K562 (cell line): ENCODE measurements at regions not wholly inside any gene's neighbourhood (a gene's known extent, or its start where the extent isn't known, plus 50 kb on each side); places are given as distances from the start of the nearest gene placed in this dataset.

Source experiments
- ATAC-seq: fragments of 200-7000 bp; cut with Tn5 transposase; 3 replicates; pipeline ENCODE4 v1.9.1; 2020; ENCODE audit warnings: moderate library complexity
- BruUV-seq: library from RNA; stranded (reverse); fragments of 400-500 nt; replicated peaks from 2 replicates; lab custom pipeline; 2021; lab: Mats Ljungman, UMichigan
- CTCF ChIA-PET: fragments of 300-600 bp; formaldehyde crosslinking; extraction: SDS; loops from one replicate; lab custom pipeline; 2021; ENCODE audit warnings: low intra/inter-chr PET ratio; lab: Yijun Ruan, JAX
- POLR2A ChIA-PET: fragments of 300-600, 350-650 bp; sonication (Branson Sonifier 250); formaldehyde crosslinking; extraction: SDS; loops from one replicate; lab custom pipeline; 2021; ENCODE audit warnings: antibody characterized with exemption, inconsistent platforms; lab: Yijun Ruan, JAX
- DNase-seq, 4 experiments: peaks; one replicate each; pipeline versions ENCODE4 v3.0.0 to v3.0.0-alpha.2; 2011 to 2018; ENCODE audit warnings: low spot score in 3 of 4, mixed read lengths in 3 of 4; ENCODE audit errors: extremely low read depth in 1 of 4
- FAIRE-seq: peaks from 2 replicates; lab custom pipeline; 2011; peaks lifted over from hg19 to GRCh38; lab: Jason Lieb, UNC
- H2AFZ ChIP-seq: 2 replicates; pipeline ENCODE4 v1.6.0; 2011; ENCODE audit warnings: low read depth, low read length, control low read depth, inconsistent platforms
- H3K27ac ChIP-seq: fragments of 200-600 bp; 3 replicates; pipeline ENCODE4 v1.8.0; 2011; ENCODE audit warnings: low read depth, mild to moderate bottlenecking, control low read depth, inconsistent platforms, low read length, moderate library complexity, mixed read lengths; ENCODE audit errors: extremely low read depth
- H3K27me3 ChIP-seq, 2 experiments: fragments of 300-600 bp in 1 of 2; 2 replicates in 1 of 2; 3 replicates in 1 of 2; pipeline versions ENCODE4 v1.6.0 to v1.8.0; 2011; ENCODE audit warnings: inconsistent platforms in 2 of 2, low read length in 2 of 2, mild to moderate bottlenecking in 1 of 2, mixed read lengths in 1 of 2, moderate library complexity in 1 of 2; ENCODE audit not compliant: control insufficient read depth in 2 of 2, insufficient read depth in 2 of 2
- H3K36me3 ChIP-seq: fragments of 300-600 bp; 3 replicates; pipeline ENCODE4 v1.8.0; 2011; ENCODE audit warnings: mild to moderate bottlenecking, low read length, inconsistent platforms; ENCODE audit not compliant: control insufficient read depth, insufficient read depth
- H3K4me1 ChIP-seq, 2 experiments: fragments of 200-600 bp in 1 of 2; replicated peaks in 1 of 2; 2 replicates in 1 of 2; 3 replicates in 1 of 2; pipeline versions ENCODE4 v1.5.1 to v1.8.0; 2011; ENCODE audit warnings: inconsistent platforms in 2 of 2, low read length in 2 of 2, mild to moderate bottlenecking in 1 of 2, mixed read lengths in 1 of 2, moderate library complexity in 1 of 2; ENCODE audit not compliant: control insufficient read depth in 2 of 2, insufficient read depth in 2 of 2
- H3K4me2 ChIP-seq: 2 replicates; pipeline ENCODE4 v1.6.1; 2011; ENCODE audit warnings: low read length, control low read depth, inconsistent platforms, mixed read lengths; ENCODE audit not compliant: insufficient read depth
- H3K4me3 ChIP-seq: fragments of 200-600 bp; sonication (generic), shearing (Covaris generic); 2 replicates; pipeline ENCODE4 v1.5.1; 2016; ENCODE audit warnings: control low read depth, inconsistent platforms
- H3K79me2 ChIP-seq: fragments of 200-600 bp; 3 replicates; pipeline ENCODE4 v1.8.0; 2011; ENCODE audit warnings: low read length, inconsistent platforms; ENCODE audit not compliant: control insufficient read depth, insufficient read depth
- H3K9ac ChIP-seq, 2 experiments: 2 replicates each; pipeline versions ENCODE4 v1.6.0 to v1.6.1; 2011; ENCODE audit warnings: low read depth in 2 of 2, low read length in 2 of 2, control low read depth in 1 of 2, inconsistent platforms in 1 of 2, mild to moderate bottlenecking in 1 of 2, mixed read lengths in 1 of 2; ENCODE audit not compliant: insufficient read depth in 1 of 2
- H3K9me1 ChIP-seq: one replicate; pipeline ENCODE4 v1.6.0; 2011; ENCODE audit warnings: inconsistent platforms, mild to moderate bottlenecking, low read length, moderate library complexity; ENCODE audit not compliant: control insufficient read depth, insufficient read depth
- H3K9me3 ChIP-seq: replicated peaks from 2 replicates; pipeline ENCODE4 v1.5.1; 2011; ENCODE audit warnings: low read depth, low read length, inconsistent platforms; ENCODE audit not compliant: control insufficient read depth, insufficient read depth
- H4K20me1 ChIP-seq: replicated peaks from 2 replicates; pipeline ENCODE4 v1.6.1; 2011; ENCODE audit warnings: low read length, inconsistent platforms, mixed read lengths; ENCODE audit not compliant: control insufficient read depth, insufficient read depth
- HNRNPK ChIP-seq: fragments of 200-400 bp; formaldehyde crosslinking; IDR thresholded peaks from one replicate; pipeline ENCODE4 v1.6.1; 2018; ENCODE audit warnings: mild to moderate bottlenecking, low read depth, low read length; ENCODE audit not compliant: poor library complexity, severe bottlenecking
- IFI16 ChIP-seq: fragments of 250-450 bp; sonication (Bioruptor Pico); IDR thresholded peaks from 2 replicates; pipeline ENCODE4 v2.1.2; 2022; ENCODE audit warnings: mild to moderate bottlenecking, inconsistent platforms
- KHSRP ChIP-seq: fragments of 450-650 bp; IDR thresholded peaks from 2 replicates; pipeline ENCODE4 v1.6.1; 2017
- NFXL1 ChIP-seq: fragments of 450-650 bp; formaldehyde crosslinking; IDR thresholded peaks from 2 replicates; pipeline ENCODE4 v1.4.0; 2021; ENCODE audit warnings: mild to moderate bottlenecking
- POLR2A ChIP-seq: fragments of 450-650 bp; conservative IDR thresholded peaks from 2 replicates; pipeline ENCODE4 v1.6.1; 2016
- in situ Hi-C: fragments of 300-500 bp; cut with MboI; formaldehyde crosslinking; loops from 4 replicates; pipeline ENCODE4 v1.15.0; 2018; ENCODE audit warnings: inconsistent platforms, mixed read lengths
- intact Hi-C: fragments of 100-400 bp; cut with micrococcal nuclease; formaldehyde crosslinking; loops from 2 replicates; pipeline ENCODE4 v1.14.2; 2022
- TF ChIP-seq, protein P1 (sequence below): fragments of 200-800 bp; sonication (Bioruptor generic); IDR thresholded peaks from 2 replicates; pipeline ENCODE4 v1.6.1; 2017; ENCODE audit warnings: missing genetic modification characterization, missing compliant biosample characterization
- TF ChIP-seq, protein P2 (sequence below): fragments of 250-450 bp; sonication (Bioruptor Pico); IDR thresholded peaks from 2 replicates; pipeline ENCODE4 v1.5.0; 2021

DNA sequence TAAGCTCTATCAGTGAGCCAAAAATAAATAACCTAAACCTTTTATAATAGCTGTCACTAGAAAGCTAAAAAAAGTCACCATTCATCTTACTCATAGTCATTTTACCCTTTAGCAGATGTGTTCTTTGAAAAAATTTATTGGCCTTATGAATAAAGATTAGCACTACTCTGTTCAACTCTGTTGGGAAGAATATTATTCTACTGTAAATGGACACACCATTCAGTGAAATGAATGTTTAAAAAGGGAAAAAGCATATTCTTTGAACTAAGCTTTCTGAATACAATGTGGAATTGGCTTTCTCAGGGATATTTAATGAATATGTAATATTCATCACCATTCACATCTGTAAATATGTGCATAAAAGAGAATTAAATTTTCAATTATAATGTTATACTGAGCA is 422.0 kb downstream of the CBLN2 start:
- ATAC-seq (no peak), FAIRE-seq (no peak), DNase-seq (no peak)
- CTCF ChIA-PET: no interaction called here
- no peaks in the 10 kb centered on the region for H3K9me1 ChIP-seq
- no peaks in the 10 kb centered on the region for H4K20me1 ChIP-seq
- BruUV-seq: no TSS peak
- no peak overlapping the region for H3K27ac ChIP-seq
- H3K27me3 ChIP-seq: no peaks in the 10 kb centered on the region
- POLR2A ChIA-PET: no interaction called here
- H3K79me2 ChIP-seq: no peaks in the 10 kb centered on the region
- no peaks in the 10 kb centered on the region for H3K9me3 ChIP-seq
- no peak overlapping the region for H3K9ac ChIP-seq
- H3K36me3 ChIP-seq: no peaks in the 10 kb centered on the region
- no peak overlapping the region for H3K4me3 ChIP-seq
- TF ChIP-seq NFXL1 (CRISPR knock-in tag) (no peak), HNRNPK (no peak), POLR2A (no peak), KHSRP (no peak), IFI16 (no peak)
- TF ChIP-seq, protein P1, sequence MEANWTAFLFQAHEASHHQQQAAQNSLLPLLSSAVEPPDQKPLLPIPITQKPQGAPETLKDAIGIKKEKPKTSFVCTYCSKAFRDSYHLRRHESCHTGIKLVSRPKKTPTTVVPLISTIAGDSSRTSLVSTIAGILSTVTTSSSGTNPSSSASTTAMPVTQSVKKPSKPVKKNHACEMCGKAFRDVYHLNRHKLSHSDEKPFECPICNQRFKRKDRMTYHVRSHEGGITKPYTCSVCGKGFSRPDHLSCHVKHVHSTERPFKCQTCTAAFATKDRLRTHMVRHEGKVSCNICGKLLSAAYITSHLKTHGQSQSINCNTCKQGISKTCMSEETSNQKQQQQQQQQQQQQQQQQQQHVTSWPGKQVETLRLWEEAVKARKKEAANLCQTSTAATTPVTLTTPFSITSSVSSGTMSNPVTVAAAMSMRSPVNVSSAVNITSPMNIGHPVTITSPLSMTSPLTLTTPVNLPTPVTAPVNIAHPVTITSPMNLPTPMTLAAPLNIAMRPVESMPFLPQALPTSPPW: no peak
- TF ChIP-seq, protein P2, sequence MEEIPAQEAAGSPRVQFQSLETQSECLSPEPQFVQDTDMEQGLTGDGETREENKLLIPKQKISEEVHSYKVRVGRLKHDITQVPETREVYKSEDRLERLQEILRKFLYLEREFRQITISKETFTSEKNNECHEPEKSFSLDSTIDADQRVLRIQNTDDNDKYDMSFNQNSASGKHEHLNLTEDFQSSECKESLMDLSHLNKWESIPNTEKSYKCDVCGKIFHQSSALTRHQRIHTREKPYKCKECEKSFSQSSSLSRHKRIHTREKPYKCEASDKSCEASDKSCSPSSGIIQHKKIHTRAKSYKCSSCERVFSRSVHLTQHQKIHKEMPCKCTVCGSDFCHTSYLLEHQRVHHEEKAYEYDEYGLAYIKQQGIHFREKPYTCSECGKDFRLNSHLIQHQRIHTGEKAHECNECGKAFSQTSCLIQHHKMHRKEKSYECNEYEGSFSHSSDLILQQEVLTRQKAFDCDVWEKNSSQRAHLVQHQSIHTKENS: no peak
- TF ChIP-seq, all 486 proteins: peak for 0
- Histone ChIP-seq H2AFZ (no peak overlapping the region), H3K4me1 (no peaks in the 10 kb centered on the region), H3K4me2 (no peak overlapping the region)
- intact Hi-C loops (no loop called here), in situ Hi-C loops (no loop called here)
